Nephron (organoid): ENCODE measurements at regions not wholly inside any gene's neighbourhood (a gene's known extent, or its start where the extent isn't known, plus 50 kb on each side); places are given as distances from the start of the nearest gene placed in this dataset.
A peak's percentile ranks its signal among the peaks of the same experiment; 100 is the strongest.

Experiments used
- H3K27ac Mint-ChIP-seq, 3 experiments: 2 replicates each; pipeline ENCODE4 v1.8.0; 2020; ENCODE audit warnings: mixed read lengths in 3 of 3, mild to moderate bottlenecking in 2 of 3, moderate library complexity in 1 of 3
- H3K27me3 Mint-ChIP-seq: 2 replicates; pipeline ENCODE4 v1.8.0; 2021; ENCODE audit warnings: low read depth, mild to moderate bottlenecking, moderate library complexity, mixed read lengths
- H3K36me3 Mint-ChIP-seq: 2 replicates; pipeline ENCODE4 v1.8.0; 2020; ENCODE audit warnings: low read depth, mixed read lengths
- H3K4me1 Mint-ChIP-seq: 2 replicates; pipeline ENCODE4 v1.8.0; 2020; ENCODE audit warnings: mixed read lengths
- H3K4me3 Mint-ChIP-seq, 3 experiments: 2 replicates each; pipeline ENCODE4 v1.8.0; 2020; ENCODE audit warnings: mild to moderate bottlenecking in 3 of 3, mixed read lengths in 3 of 3, moderate library complexity in 2 of 3
- H3K9me3 Mint-ChIP-seq: 2 replicates; pipeline ENCODE4 v1.8.0; 2020; ENCODE audit warnings: mixed read lengths
- TF ChIP-seq, protein P1 (sequence below), 3 experiments: fragments of 200-600 bp; sonication (generic); IDR thresholded peaks; one replicate each; pipeline ENCODE4 v1.5.0; 2021; ENCODE audit warnings: antibody characterized with exemption in 3 of 3; ENCODE audit not compliant: unreplicated experiment in 3 of 3

DNA sequence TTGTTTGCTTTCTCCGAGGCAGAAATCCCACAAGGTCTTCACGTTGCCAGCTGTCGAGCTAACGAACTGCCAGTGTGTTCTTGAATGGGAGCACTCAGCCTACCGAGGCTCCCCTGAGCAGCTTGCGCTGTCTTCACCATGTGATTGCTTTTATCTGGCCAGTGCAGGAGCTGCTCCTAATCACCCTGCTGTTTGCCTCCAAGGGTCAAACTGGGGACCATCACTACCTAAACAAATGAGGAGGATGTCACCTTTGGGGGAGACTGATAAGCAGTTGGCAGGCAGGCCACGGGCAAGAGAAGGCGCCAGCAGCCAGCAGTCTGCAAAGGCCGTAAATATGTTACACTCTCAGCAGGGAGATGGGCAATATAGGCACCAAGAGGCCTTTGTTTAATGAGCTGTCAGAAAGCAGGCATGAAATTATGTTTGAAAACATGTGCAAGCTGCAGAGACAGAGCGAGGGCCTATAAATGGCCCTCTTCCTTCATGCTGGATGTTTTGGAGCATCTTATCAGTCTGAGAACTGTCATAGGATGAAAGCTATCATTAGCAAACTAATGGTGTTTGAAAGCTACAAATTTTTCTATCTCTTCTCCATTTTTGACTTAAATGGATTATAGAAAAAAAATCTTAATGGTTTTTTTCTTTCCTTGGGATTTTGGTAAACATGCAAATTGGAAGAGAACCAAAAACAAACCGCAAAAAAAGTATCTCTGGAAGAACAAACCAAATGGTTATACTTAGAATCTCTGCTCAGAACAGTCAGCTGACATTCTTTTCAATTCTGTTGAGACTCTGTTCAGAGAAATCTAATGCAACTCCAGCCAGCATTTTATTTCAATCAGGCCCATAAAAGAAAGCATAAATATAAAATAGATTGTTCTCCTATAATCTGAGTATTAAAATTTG lies 267.3 kb upstream of the NPVF start:
- H3K27ac Mint-ChIP-seq, result peak overlapping the region; percentile 18 to 64 (median 61)
- no peak overlapping the region for H3K4me3 Mint-ChIP-seq
- peaks cover 25% of the 10 kb centered on the region for H3K4me1 Mint-ChIP-seq
- H3K27me3 Mint-ChIP-seq, result no peaks in the 10 kb centered on the region
- peaks cover 2% of the 10 kb centered on the region for H3K9me3 Mint-ChIP-seq
- TF ChIP-seq, protein P1, sequence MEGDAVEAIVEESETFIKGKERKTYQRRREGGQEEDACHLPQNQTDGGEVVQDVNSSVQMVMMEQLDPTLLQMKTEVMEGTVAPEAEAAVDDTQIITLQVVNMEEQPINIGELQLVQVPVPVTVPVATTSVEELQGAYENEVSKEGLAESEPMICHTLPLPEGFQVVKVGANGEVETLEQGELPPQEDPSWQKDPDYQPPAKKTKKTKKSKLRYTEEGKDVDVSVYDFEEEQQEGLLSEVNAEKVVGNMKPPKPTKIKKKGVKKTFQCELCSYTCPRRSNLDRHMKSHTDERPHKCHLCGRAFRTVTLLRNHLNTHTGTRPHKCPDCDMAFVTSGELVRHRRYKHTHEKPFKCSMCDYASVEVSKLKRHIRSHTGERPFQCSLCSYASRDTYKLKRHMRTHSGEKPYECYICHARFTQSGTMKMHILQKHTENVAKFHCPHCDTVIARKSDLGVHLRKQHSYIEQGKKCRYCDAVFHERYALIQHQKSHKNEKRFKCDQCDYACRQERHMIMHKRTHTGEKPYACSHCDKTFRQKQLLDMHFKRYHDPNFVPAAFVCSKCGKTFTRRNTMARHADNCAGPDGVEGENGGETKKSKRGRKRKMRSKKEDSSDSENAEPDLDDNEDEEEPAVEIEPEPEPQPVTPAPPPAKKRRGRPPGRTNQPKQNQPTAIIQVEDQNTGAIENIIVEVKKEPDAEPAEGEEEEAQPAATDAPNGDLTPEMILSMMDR (IDR thresholded peaks at IDR 0.05; ENCODE audit: unreplicated experiment in 3 of 3), result no peak
- no peaks in the 10 kb centered on the region for H3K36me3 Mint-ChIP-seq

DNA sequence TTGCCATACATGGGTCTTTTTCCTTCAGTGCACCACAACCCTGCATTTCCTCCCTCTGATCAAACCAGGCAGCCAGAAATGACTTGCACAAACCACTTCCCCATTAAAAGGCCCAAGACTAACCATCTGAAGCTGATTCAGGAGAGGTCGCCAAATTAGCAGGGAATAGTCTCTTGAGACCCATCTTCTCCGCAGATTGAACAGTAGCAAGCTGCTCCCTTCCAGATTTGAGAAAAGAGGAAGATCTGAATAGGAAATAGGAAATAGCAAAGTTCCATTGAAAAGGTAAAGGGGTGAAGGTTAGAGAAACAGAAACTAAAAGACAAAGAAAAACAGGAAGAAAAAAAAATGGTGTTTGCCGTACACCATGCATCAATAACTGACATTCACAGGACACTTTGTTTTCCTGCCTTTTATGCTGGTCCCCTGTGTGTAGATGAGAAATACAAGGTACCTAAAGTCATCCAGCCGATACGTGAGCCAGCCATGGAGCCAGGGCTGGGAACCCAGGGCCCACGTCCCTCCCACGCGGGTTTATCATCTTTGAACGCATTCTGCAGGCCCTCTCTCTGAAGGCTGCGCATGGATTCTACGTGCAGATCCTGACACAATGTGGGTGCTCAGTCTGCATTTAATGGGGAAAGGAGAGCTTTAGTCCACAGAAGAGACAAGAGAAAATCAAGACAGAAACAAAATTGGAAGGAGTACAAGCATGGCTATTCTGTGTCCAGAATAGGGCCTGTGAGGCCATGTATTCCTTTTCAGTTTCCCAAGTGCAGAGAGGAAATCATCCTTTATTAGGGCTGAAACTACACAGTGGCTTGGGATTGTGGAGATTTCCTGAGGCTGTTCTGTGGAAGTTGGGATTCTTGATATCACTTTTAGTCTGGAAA lies 268.4 kb upstream of the NPVF start:
- peak overlapping the region; percentile 3 to 64 (median 61) for H3K27ac Mint-ChIP-seq
- H3K4me1 Mint-ChIP-seq, result peaks cover 25% of the 10 kb centered on the region
- H3K36me3 Mint-ChIP-seq, result no peaks in the 10 kb centered on the region
- H3K4me3 Mint-ChIP-seq, result no peak overlapping the region
- no peaks in the 10 kb centered on the region for H3K27me3 Mint-ChIP-seq
- TF ChIP-seq, protein P1 (IDR thresholded peaks at IDR 0.05; ENCODE audit: unreplicated experiment in 3 of 3), result no peak
- peaks cover 2% of the 10 kb centered on the region for H3K9me3 Mint-ChIP-seq

DNA sequence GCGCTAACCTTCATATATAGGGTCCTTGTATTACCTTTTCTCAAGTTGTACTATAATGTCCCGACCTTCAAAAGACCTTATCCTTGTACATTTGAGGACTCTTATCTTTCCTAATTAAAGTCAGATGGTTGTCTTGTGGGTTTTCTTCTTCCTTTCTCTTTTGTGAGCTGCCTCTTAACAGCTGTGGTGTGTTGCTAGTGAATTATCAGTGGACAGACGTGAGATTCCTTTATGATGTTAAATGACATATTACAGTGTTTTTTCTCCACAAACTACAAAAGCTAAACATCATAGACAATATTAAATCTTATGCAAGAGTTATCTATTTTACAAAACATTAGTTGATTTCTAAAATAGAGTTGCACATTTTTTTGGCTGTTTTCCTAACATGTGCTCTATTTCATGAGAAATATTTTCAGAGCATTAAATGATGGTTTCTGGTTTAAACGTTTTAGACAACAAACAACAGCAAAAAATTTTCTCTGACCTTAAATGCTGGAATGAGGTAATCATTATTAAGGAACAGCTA lies 272.2 kb upstream of the NPVF start:
- no peaks in the 10 kb centered on the region for H3K27me3 Mint-ChIP-seq
- peaks cover 11% of the 10 kb centered on the region for H3K4me1 Mint-ChIP-seq
- H3K27ac Mint-ChIP-seq, result no peak overlapping the region
- no peaks in the 10 kb centered on the region for H3K36me3 Mint-ChIP-seq
- TF ChIP-seq, protein P1 (IDR thresholded peaks at IDR 0.05; ENCODE audit: unreplicated experiment in 3 of 3), result no peak
- no peak overlapping the region for H3K4me3 Mint-ChIP-seq
- peaks cover 2% of the 10 kb centered on the region for H3K9me3 Mint-ChIP-seq

DNA sequence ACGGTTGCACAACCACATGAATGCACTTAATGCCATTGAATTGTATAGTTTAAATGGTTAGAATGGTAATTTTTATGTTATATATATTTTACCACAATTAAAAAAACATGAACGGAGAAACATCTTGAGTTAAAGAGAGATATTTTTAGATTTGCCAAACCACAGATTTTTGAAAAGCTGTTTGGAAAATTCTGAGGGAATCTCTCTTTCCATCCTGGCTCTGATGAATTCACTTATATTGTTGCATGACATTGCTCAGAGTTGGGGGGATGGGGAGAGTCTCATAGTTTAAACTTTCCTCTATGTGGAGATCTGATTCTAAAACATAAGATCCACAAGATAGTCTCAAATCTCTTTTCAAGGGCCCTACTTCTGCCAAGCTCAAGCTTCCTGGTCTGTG lies 275.0 kb upstream of the NPVF start:
- H3K9me3 Mint-ChIP-seq, result peaks cover 14% of the 10 kb centered on the region
- no peaks in the 10 kb centered on the region for H3K36me3 Mint-ChIP-seq
- H3K27ac Mint-ChIP-seq, result no peak overlapping the region
- no peak overlapping the region for H3K4me3 Mint-ChIP-seq
- H3K27me3 Mint-ChIP-seq, result peaks cover 7% of the 10 kb centered on the region
- TF ChIP-seq, protein P1 (IDR thresholded peaks at IDR 0.05; ENCODE audit: unreplicated experiment in 3 of 3), result no peak
- H3K4me1 Mint-ChIP-seq, result no peaks in the 10 kb centered on the region

DNA sequence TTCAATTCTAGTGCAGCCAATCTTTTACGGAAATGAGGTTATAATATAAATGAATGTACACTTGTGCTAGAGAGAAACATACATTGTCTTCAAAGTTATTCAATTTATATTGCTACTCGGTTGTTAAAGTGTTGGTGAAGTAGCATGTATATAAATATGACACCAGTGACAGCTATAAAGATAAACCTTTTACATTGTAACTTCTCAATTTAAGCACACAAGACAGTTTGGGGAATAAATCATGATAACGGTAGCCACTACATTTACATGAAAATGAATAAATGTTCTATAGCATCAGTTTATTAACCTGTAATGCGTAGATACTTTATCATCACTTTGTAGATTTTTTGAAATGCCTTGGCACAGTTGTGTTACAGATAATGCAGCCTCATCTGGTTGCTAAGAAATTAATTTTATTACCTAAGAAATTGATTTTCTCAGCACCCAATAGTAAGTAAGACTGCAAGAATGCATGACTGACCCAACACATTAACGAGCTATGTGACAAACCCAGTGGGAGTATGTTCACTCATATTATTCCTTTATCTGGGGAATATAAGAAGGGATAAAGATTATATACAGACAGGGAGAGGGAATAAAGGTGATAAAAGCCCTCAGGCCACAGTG lies 283.9 kb upstream of the NPVF start:
- H3K27ac Mint-ChIP-seq, result peak overlapping the region; percentile 32 to 83 (median 62)
- peaks cover 6% of the 10 kb centered on the region for H3K4me1 Mint-ChIP-seq

More for the DNA sequence above, 283.9 kb upstream of the NPVF start:
- Mint-ChIP-seq H3K4me3 (no peak overlapping the region), H3K9me3 (peaks cover 17% of the 10 kb centered on the region), H3K36me3 (peaks cover 4% of the 10 kb centered on the region), H3K27me3 (no peaks in the 10 kb centered on the region)
- TF ChIP-seq, protein P1 (IDR thresholded peaks at IDR 0.05; ENCODE audit: unreplicated experiment in 3 of 3), result no peak
